NCI-H2107 treated with DMSO at 0.1 percent for 48 hours (cell line): ENCODE measurements at regions not wholly inside any gene's neighbourhood (a gene's known extent, or its start where the extent isn't known, plus 50 kb on each side); places are given as distances from the start of the nearest gene placed in this dataset.

Experiments
- DNase-seq: peaks from one replicate; lab custom pipeline; 2025; ENCODE audit not compliant: unreplicated experiment; lab: John Stamatoyannopoulos, UW

DNA sequence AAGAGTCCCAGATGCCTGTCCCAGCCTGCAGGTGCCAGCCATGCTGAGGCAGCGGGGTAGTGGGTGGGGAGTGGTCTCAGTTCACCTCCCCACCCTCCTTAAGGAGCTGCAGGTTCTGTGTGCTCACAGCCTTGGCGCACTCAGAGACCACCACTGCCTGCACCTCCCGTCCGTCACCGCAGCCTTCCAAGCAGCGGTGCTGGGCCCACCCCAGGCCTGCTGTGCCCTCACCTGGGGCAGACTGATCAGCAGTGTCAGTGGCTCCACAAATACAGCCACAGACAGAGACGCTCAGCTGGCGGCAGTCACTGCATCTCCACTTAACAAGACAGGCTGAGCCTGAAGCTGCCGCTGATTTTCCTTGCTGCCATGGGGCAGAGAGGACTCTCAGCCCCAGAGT, 120.2 kb downstream of the RFLNA start:
- no peak for DNase-seq

DNA sequence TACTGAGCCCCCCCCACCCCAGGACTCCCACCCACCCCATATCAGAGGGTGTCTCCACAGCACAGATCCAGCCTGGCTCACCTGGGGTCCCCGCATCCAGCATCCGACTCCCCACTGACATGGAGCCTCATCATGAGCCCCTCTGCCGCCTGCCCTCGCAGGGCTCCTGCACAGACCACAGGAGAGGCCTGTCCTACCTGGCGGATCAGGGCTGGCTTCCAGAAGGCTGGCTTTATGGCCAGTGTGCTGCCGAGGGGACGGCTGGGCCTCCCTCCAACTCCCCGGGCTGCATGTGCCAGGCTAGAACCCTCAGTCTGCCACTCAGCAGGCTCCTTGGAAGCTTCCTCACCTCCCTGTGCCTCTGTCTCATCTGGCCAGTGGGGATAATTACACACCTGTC, 119.0 kb downstream of the RFLNA start:
- no peak for DNase-seq

DNA sequence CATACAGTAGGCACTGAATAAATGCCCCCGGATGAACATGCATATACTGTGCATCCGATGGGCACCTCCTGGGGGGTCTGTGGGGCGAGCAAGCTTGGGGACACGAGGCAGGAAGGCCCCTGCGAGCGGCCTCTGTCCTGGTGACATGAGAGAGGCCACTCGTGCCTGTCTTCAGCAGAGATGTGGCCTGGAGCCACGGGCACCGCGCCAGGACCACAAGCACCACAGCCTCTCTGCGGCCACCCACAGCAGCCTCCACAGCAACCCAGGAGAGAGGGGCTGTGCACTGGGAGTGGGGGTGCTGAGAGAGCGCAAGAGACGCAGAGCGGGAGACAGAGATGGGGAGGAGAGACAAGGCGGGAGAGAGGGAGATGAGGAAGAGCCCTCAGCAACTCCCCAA, 118.5 kb downstream of the RFLNA start:
- no peak for DNase-seq

DNA sequence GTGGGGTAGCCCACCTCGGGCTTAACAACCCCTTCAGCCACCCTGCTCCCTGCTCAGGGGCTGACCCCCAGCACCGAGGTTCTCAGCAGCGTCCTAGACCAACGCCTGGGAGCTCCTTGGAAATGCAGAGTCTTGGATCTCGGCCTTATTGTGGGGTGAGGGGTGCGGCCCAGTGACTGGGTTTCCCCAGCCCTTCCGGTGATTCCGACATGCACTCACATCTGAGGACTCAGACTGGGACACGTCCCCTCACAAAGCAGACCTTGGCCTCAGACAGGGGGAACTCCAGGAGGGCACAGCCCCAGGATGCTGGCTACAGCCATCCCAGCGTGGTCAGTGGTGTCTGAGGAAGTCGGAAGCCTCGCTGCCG, 117.7 kb downstream of the RFLNA start:
- no peak for DNase-seq

DNA sequence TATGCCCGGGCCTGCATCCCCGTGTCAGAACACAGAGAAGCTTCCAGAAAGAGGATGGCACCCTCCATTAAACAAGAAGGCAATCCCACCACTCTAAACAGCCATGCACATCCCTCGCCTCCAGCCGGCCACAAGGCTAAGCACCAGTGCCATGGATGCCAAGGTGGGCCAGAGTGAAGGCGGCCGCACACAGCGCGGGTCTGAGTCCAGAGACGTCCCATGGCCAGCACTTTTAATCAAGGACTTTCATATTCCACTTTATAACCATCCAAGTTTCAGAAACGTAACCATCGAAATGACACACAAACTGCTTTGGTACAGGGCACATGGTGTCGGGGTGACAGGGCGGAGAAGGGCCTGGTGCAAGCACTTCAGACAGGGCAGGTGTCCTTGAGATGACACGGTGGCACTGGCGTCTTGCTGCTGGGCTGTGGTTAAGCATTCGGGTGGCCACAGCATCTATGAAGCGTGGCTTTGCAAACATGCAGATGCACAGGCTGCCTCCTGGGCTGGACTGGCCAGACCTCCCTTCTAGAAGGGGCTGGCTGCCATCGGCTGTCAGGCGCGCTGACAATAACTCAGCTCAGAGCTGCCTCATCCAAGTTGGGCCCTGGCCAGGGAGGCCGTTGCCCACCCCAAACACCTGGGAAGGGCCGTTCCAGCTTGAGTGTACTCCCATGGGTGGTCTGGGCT, 117.2 kb downstream of the RFLNA start:
- DNase-seq = no peak

DNA sequence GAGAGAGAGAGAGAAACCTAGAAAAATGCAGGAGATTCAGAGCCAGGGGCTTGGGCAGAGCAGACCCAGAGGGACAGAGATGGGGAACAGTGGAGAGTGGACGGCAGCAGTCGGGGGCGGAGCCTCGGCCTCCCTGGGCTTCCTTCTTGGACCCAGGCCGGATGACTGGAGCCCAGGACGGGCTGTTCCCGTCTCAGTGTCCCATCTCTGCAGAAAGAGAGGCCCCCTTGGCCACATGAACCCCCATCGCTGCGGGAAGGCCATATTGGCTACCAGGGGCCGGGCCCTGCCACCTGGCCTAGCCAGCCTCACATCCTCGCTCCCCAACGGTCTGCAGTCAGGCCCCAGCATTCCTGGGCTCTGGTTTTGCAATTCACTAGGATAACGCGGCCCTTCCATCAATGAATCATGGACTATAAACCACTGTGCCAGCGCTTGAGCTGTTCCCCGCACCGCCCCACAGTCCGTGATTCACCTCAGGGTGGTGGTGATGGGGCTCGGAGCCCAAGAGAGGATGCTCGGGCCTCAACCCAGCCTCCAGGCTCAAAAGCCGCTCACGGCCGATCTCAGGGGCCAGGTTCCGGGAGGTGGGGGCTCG, 116.5 kb downstream of the RFLNA start:
- DNase-seq = no peak

DNA sequence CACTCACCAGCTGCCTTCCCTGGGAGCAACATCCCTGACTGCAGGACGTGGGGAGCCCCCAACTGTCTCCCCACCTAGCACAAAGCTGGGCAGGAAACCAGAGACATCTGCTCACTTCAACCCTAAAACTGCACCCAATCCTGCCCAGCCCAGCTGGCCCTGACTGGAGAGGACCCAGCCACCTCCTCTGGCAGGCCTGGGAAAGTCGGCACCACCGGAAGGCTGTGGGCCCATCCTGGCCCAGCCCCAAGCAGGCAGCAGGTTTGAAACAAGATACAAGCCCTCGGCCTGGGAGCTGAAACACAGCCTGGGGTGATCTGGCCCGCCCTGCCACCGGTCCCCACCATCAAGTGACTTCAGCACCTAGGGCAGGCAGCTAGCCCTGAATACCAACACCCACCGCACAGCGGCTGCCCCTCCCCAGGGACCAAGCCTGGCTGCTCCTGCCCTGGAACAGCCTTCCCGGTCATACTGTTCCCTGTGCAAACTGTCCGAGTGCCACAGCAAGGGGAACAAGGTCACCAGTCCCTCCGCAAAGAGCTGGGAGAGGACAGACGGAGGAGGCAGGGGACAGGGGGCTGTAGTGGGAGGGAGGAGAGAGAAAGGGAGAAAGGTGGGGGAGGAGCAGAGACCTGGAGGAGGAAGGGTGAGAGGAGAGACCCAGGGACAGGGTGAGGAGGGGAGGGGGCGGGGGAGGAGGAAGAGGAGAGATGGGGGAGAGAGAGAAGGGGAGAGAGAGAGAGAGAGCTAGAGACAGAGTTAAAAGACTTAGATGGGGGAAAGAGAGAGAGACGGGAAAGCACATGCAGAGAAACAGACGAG, 115.7 kb downstream of the RFLNA start:
- peak; percentile 73 for DNase-seq

DNA sequence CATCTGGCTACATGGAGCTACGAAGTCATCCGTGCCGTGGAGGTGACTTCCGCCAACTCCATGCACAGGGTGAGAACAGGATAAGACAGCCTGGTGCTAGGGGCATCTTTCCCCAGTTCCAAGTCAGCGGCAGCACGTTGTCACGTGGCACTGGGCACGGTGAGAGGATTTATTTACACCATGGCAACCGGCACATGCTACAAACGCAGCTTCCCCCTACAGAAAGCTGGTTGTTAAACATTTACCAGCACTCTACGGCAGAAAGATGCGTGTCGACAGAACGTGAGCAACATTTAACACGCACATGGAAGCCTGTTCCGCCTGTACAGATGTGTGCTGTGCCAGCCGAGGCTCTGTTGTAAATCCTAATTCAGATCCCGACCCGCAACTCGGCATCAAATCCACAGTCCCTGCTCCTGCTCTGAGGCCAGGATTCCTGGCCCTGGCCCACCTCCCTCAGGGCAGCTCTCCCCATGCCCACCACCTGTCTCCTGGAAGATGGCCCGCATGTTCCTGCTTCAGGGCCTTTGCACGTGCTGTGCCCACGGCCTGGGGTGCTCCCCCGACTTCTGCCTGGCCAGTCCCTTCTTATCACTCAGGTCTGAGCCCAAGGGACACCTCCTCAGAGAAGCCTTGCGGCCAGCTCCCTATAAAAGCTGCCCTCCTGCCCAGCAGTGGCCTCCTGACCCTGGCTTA, 114.1 kb downstream of the RFLNA start:
- no peak for DNase-seq

DNA sequence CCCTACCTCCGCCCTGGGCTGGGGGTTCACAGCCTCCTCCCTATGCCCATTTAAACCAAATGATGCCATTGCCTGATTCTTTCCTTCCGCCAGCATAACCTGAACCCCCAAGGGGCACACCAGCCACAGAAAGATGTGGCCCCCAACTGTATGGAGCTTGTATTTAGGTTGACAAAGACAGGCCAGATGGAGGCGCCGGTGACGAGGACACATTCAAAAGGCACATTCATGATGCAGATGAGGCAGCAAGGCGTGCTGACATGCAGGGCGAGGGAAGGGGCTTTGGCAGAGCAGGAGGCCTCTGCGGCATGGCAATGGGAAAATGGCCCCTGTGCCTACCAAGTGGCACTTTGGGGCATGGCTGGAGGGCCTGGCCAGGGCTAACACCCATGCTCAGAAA, 112.2 kb downstream of the RFLNA start:
- no peak for DNase-seq

DNA sequence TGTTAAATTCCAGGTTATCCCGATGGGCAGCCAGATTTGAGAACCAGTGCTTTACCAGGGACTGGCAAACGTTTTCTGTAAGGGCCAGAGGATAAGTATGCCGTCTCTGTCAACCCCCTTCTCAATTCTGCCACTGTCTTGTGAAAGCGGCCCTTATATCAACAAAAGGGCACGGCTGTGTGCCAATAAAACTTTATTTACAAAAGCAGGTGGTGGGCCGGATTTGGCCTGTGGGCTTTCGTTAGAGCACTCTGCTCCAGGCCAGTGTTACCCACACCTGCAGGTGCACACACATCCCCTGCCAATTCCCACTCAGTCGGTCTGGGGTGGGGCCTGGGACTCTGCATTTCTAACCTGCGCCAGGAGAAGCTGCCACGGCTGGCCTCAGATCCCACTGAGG, 111.2 kb downstream of the RFLNA start:
- no peak for DNase-seq

DNA sequence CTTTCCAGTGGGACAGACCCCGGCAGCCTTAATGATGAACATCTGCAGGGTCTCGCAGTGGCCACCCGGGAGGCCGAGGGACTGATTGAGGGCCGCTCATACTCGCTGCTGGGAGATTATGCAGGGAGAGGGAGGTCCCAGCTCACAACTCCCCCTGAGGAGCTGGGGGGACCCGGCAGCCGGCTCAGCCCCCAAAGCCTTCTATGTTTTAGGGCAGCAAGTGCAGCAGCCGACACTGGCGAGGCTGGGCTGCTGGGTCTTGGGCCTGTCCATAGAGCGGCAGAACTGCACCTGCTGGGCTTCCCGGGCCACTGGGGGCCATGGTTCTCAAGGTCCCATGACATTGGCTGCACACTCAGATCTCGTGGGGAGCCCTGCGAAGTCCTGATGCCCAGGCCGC, 110.7 kb downstream of the RFLNA start:
- DNase-seq = no peak

DNA sequence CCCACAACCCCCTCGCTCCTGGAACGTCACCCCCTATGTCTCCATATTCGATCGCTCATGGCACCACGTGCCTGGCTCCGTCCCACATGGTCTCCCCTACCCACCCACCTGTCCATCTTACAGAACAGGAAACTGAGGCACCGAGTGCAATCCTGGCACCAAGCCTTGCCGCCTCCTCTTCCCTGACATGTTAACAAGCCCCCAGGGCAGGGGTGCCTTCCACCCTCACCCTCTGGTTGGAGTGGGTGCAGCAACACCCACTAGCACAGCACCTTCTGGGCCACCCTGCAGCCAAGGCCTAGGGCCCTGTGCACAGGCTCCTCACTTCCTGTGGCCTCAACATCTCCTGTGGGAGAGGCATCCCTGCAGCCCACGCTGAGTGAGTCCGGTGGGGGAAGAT, 110.3 kb downstream of the RFLNA start:
- DNase-seq = no peak

DNA sequence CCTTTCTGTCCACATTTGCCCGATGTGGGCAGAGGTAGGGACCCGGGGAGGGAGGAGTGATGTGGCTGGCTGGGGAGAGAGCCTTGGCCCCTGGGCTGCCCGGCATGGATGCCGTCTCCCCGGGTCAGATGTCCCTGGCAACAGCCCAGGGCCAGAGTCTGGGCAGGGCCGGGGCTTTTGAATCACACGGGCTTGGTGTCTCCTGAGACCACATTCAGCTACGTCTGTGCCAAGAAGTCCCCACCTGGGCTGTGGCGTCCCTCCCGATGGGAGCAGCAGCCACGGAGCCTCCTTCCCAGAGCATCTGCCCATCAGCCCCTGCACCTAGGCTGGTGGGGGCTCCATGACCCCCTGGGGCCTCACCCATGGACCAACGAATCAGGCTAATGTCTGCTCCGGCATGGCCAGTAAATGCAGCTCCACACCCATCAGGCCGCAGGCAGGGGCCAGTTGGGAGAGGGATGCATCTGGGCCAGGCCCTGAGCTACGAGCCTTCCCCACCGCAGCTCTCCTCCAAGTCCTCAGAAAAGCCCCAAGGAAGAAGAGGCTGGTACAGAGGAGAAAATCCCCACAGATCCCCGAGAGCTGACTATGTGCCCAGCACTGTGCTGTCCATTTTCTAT, 109.4 kb downstream of the RFLNA start:
- DNase-seq = no peak

DNA sequence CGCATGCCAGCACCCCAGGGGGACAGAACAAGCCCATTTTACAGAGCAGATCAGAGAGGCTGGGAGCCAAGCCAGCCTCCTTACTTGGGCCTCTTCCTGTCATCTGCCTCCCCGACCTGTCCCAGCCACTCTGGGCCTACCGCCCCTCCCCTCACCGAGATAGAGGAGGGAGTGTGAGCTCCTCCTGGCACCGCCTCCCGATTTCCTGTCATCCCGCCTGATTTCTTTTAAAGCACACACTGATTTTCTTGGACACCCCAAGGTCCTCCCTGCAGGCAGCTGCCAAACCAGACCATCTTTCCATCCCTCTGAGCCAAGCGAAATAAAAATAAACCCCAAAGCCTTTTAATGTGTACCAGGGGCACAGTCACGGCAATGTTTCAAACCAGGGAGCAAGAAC, 108.4 kb downstream of the RFLNA start:
- DNase-seq = no peak

DNA sequence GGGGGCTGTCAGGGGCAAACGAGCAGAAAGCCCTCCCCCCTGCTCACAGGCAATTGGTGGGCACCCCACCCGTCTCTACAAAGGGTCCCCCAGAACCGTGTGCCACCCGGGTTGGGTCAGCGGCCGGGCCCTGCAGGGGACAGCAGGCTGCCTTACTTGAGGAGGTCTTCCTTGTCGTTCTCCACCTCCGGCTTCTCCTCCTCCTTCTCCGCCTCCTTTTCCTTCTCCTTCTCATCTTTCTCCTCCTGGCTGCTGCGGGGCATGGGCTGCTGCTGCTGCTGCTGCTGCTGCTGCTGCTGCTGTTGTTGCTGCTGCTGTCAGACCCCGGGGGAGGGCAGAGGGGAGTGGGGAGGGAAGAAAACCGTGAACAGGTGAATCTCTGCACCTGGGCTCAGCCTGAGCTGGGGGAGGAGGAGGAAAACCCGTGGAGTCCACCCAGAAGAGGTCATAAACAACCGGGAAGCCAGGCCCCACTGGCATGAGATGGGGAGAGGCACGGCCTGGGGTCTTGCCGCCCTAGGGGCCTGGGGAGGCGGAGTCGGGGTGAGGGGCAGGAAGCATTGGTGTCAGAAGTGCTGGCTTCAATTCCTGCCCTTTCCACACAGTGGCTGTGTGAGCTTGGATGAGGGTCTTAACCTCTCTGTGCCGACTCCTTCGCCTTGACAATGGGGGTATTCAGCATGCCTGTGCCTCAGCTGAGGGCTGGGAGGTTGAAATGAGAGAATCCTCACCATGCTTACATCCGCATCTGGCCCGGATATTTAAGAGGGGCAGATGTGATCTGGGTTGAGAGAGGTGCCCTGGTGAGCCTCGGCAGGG, 107.6 kb downstream of the RFLNA start:
- DNase-seq = no peak

DNA sequence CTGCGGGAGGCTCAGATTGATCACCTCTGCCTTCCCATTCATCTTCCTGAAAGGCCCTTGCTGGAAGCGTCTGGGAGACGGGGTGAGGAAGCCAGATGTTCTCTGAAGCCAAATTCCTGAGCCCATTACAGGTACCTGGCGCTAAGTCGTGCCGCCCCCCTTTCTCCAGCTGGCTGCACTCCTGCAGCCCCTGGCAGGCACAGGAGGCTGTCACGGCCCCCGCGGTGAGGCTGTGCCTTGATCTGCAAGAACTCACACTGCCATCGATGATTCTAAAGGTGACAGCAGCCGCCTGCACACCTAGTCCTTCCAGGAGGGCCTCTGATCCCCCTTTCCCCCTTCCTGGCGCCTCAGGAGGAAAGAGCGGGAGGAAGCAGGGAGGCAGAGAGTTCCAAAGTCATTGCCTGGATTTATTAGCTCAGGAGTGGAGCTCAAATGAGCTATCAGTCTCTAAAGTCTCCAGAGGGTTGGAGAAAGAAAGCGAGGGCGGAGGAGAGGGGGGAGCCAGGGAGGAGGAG, 106.9 kb downstream of the RFLNA start:
- no peak for DNase-seq

DNA sequence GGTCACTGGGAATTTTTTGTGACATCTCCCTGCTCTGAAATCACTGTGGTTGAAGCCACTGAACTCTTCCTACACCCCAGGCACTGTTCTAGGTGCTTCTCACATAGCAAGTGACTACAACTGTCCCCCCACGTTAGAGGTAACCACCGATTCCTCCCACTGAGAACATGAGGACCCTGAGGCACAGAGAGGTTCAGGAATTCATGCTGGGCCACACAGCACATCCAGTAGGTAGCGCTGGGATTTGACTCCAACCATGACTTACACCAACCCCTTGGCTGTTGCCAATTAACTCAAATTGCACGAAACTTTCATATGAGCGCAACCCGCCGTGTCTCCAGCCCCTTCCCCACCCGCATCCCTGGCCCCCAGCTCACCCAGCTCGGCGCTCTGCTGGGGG, 105.2 kb downstream of the RFLNA start:
- no peak for DNase-seq

DNA sequence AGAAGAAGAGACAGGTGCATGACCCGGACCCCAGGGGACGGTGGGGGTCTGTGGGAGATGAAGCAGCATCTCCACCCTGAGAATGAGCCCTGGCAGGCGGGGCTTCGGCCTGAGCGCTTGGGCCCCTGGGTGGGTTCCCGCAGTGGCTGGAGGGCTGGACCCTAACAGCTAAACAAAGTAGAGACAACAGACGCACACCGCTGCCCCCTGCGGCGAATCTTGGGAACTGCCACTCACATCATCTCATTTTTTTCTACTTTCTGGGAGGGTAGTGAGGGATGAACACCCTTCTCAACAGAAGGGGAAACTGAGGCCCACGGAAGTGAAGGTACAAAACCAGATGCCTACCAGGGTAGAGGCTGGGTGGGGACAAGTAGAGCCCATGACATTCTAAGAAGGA, 104.7 kb downstream of the RFLNA start:
- DNase-seq = no peak

DNA sequence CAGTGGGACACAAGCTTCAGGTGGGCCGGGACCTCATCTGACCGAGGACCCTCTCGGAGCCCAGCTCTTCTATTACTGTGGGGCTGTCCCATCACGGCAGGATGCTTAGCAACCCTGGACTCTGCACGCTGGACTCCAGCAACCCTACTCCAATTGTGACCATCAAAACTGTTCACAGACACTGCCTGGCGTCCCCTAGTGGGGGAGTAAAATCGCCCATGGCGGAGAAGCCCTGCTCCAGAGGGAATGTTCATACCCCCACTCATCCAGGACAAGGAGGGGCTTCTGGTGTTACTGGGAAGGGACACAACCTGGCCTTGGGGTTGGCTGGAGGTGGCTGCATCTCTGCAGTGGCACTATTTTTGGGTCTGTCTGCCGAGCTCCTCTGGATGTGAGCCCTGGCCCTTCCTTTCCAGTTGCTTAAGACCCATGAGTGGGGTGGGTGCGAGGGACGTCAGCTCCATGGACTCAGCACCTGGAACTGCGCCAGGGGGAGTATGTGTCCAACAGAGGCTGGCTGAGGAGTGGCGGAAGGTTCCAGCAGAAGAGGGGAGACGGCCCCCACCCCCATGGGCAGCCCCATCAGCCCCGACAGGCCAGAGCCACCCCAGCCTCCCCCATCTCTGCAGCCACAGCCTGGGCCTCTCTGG, 103.8 kb downstream of the RFLNA start:
- no peak for DNase-seq
